ENCODE measurements at regions not wholly inside any gene's neighbourhood (a gene's known extent, or its start where the extent isn't known, plus 50 kb on each side); places are given as distances from the start of the nearest gene placed in this dataset.

DNA sequence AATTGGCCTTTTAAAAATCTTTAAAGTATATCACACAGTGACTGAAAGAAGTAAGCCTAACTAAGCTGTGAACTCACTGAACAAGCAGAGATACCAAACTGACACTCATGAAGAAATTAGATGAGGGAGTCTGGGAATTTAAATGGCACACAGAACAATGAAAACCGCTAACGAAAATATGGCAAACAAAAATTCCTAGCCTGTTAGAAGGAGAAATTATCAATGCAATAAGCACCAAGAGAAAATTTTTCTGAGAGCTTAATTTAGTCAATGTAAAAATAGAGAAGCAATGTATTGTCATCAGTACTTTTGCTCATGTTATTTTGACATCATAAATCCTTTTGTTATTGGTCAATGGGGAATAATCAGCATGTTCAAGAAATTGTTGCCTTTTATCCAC lies 291.1 kb upstream of the PDZRN3 start:
- H3K9me3 ChIP-seq (ENCODE audit: control insufficient read depth in 4 of 4, low read length in 3 of 4): no peaks in the 10 kb centered on the region
- H3K27me3 ChIP-seq (ENCODE audit: control insufficient read depth in 4 of 4, insufficient read depth in 4 of 4, low read length in 3 of 4): no peaks in the 10 kb centered on the region
- TF ChIP-seq, protein P1, sequence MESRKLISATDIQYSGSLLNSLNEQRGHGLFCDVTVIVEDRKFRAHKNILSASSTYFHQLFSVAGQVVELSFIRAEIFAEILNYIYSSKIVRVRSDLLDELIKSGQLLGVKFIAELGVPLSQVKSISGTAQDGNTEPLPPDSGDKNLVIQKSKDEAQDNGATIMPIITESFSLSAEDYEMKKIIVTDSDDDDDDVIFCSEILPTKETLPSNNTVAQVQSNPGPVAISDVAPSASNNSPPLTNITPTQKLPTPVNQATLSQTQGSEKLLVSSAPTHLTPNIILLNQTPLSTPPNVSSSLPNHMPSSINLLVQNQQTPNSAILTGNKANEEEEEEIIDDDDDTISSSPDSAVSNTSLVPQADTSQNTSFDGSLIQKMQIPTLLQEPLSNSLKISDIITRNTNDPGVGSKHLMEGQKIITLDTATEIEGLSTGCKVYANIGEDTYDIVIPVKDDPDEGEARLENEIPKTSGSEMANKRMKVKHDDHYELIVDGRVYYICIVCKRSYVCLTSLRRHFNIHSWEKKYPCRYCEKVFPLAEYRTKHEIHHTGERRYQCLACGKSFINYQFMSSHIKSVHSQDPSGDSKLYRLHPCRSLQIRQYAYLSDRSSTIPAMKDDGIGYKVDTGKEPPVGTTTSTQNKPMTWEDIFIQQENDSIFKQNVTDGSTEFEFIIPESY (IDR thresholded peaks at IDR 0.05): no peak
- TF ChIP-seq ATF3 (IDR thresholded peaks at IDR 0.05) (no peak), HNF4G (IDR thresholded peaks at IDR 0.05) (no peak), MAX (IDR thresholded peaks at IDR 0.05) (no peak), TAF1 (conservative IDR thresholded peaks at IDR 0.05) (no peak), JUND (IDR thresholded peaks at IDR 0.05) (no peak), EGR1 (IDR thresholded peaks at IDR 0.05; ENCODE audit: low read depth in 2 of 2) (no peak), HNF4A (conservative IDR thresholded peaks at IDR 0.05) (no peak), FOXA1 (IDR thresholded peaks at IDR 0.05) (no peak), FOXA2 (IDR thresholded peaks at IDR 0.05) (no peak), CTCF (IDR thresholded peaks at IDR 0.05; ENCODE audit: low read depth, low read length, missing input control) (no peak), NR2F2 (IDR thresholded peaks at IDR 0.05) (no peak), SP1 (IDR thresholded peaks at IDR 0.05) (no peak)
- no peak for DNase-seq (ENCODE audit: low spot score)
- H3K27ac ChIP-seq (ENCODE audit: low read depth in 1 of 2, low read length in 2 of 2): no peak overlapping the region
- H3K4me3 ChIP-seq (ENCODE audit: low read depth in 1 of 3, low read length in 3 of 3): no peak overlapping the region
- H3K36me3 ChIP-seq (ENCODE audit: control insufficient read depth in 4 of 4, insufficient read depth in 3 of 4, low read depth in 1 of 4, low read length in 3 of 4): no peaks in the 10 kb centered on the region
- no peaks in the 10 kb centered on the region for H3K4me1 ChIP-seq (ENCODE audit: control insufficient read depth in 4 of 4, insufficient read depth in 4 of 4, low read length in 3 of 4)
- WGBS: 88% methylated on average over 2 of the region's 2 CpGs
- H3K9ac ChIP-seq (ENCODE audit: low read depth in 1 of 2, low read length in 2 of 2): no peak overlapping the region

DNA sequence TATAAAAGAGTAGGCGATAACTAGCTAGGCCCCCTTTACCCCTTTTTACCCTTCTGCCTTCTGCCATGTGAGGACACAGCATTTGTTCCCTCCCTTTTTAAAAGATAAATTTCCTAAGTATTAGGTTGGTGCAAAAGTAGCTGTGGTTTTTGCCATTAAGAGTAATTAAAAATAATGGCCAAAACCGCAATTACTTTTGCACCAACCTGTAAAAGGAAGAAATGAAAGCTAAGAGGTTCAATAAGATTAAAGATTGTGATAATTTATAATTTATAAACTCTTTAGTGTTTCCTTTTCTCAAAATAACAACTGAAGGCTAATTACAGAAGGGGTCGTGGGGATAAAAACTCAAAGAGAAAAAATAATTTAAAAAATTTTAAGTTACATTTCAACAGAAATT lies 283.5 kb upstream of the PDZRN3 start:
- no peaks in the 10 kb centered on the region for H3K27me3 ChIP-seq (ENCODE audit: control insufficient read depth in 4 of 4, insufficient read depth in 4 of 4, low read length in 3 of 4)
- no peak for TF ChIP-seq YY1 (IDR thresholded peaks at IDR 0.05)
- TF ChIP-seq EGR1 (IDR thresholded peaks at IDR 0.05; ENCODE audit: low read depth in 2 of 2): no peak
- no peak for TF ChIP-seq RXRA (IDR thresholded peaks at IDR 0.05)
- no peak for TF ChIP-seq NR2F2 (IDR thresholded peaks at IDR 0.05)
- no peak for TF ChIP-seq FOXA1 (IDR thresholded peaks at IDR 0.05)
- no peak for TF ChIP-seq MAX (IDR thresholded peaks at IDR 0.05)
- TF ChIP-seq GABPA (IDR thresholded peaks at IDR 0.05 in 1 of 2, conservative IDR thresholded peaks at IDR 0.05 in 1 of 2): no peak
- no peak for TF ChIP-seq RAD21 (IDR thresholded peaks at IDR 0.05)
- TF ChIP-seq, protein P2, sequence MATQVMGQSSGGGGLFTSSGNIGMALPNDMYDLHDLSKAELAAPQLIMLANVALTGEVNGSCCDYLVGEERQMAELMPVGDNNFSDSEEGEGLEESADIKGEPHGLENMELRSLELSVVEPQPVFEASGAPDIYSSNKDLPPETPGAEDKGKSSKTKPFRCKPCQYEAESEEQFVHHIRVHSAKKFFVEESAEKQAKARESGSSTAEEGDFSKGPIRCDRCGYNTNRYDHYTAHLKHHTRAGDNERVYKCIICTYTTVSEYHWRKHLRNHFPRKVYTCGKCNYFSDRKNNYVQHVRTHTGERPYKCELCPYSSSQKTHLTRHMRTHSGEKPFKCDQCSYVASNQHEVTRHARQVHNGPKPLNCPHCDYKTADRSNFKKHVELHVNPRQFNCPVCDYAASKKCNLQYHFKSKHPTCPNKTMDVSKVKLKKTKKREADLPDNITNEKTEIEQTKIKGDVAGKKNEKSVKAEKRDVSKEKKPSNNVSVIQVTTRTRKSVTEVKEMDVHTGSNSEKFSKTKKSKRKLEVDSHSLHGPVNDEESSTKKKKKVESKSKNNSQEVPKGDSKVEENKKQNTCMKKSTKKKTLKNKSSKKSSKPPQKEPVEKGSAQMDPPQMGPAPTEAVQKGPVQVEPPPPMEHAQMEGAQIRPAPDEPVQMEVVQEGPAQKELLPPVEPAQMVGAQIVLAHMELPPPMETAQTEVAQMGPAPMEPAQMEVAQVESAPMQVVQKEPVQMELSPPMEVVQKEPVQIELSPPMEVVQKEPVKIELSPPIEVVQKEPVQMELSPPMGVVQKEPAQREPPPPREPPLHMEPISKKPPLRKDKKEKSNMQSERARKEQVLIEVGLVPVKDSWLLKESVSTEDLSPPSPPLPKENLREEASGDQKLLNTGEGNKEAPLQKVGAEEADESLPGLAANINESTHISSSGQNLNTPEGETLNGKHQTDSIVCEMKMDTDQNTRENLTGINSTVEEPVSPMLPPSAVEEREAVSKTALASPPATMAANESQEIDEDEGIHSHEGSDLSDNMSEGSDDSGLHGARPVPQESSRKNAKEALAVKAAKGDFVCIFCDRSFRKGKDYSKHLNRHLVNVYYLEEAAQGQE (IDR thresholded peaks at IDR 0.05): no peak
- TF ChIP-seq HNF4A (conservative IDR thresholded peaks at IDR 0.05): no peak
- TF ChIP-seq CTCF (IDR thresholded peaks at IDR 0.05; ENCODE audit: low read depth, low read length, missing input control): no peak
- TF ChIP-seq FOXA2 (IDR thresholded peaks at IDR 0.05): no peak
- TF ChIP-seq HNF4G (IDR thresholded peaks at IDR 0.05): no peak
- TF ChIP-seq TAF1 (conservative IDR thresholded peaks at IDR 0.05): no peak
- TF ChIP-seq JUND (IDR thresholded peaks at IDR 0.05): no peak
- H3K27ac ChIP-seq (ENCODE audit: low read depth in 1 of 2, low read length in 2 of 2): no peak overlapping the region
- H3K36me3 ChIP-seq (ENCODE audit: control insufficient read depth in 4 of 4, insufficient read depth in 3 of 4, low read depth in 1 of 4, low read length in 3 of 4): no peaks in the 10 kb centered on the region
- H3K9ac ChIP-seq (ENCODE audit: low read depth in 1 of 2, low read length in 2 of 2): no peak overlapping the region
- WGBS: 81% methylated on average over 3 of the region's 3 CpGs
- H3K4me3 ChIP-seq (ENCODE audit: low read depth in 1 of 3, low read length in 3 of 3): no peak overlapping the region
- no peaks in the 10 kb centered on the region for H3K9me3 ChIP-seq (ENCODE audit: control insufficient read depth in 4 of 4, low read length in 3 of 4)
- no peaks in the 10 kb centered on the region for H3K4me1 ChIP-seq (ENCODE audit: control insufficient read depth in 4 of 4, insufficient read depth in 4 of 4, low read length in 3 of 4)
- no peak for DNase-seq (ENCODE audit: low spot score)
